ENCODE measurements at regions not wholly inside any gene's neighbourhood (a gene's known extent, or its start where the extent isn't known, plus 50 kb on each side); places are given as distances from the start of the nearest gene placed in this dataset.

DNA sequence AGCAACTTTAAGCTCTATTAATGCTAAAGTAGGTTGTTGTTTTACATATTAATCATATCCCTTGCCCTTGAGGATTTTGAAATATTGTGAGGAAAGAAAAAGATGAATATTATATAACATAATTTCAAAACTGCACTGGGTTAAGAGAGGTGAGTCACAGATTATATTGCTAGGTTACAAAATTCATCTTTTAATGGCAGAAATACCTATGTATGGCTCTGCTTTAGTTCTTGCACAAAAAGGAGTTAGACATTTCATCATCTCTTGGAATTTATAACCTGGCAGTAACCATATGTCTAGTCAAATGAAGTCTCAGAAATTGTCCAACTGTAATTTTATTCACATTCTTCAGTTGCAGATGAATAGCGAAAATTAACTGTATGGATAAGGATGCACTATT is 2041.1 kb downstream of the OLFM4 start:
- H3K36me3 Mint-ChIP-seq, result no peaks in the 10 kb centered on the region
- H3K4me1 Mint-ChIP-seq (ENCODE audit: unreplicated experiment), result no peaks in the 10 kb centered on the region
- no peaks in the 10 kb centered on the region for H3K9me3 Mint-ChIP-seq
- DNase-seq (ENCODE audit: extremely low spot score, unreplicated experiment), result no peak
- H3K4me3 Mint-ChIP-seq, result no peak overlapping the region
- no peaks in the 10 kb centered on the region for H3K27me3 Mint-ChIP-seq
- no peak overlapping the region for H3K27ac Mint-ChIP-seq
- TF ChIP-seq, protein P1, sequence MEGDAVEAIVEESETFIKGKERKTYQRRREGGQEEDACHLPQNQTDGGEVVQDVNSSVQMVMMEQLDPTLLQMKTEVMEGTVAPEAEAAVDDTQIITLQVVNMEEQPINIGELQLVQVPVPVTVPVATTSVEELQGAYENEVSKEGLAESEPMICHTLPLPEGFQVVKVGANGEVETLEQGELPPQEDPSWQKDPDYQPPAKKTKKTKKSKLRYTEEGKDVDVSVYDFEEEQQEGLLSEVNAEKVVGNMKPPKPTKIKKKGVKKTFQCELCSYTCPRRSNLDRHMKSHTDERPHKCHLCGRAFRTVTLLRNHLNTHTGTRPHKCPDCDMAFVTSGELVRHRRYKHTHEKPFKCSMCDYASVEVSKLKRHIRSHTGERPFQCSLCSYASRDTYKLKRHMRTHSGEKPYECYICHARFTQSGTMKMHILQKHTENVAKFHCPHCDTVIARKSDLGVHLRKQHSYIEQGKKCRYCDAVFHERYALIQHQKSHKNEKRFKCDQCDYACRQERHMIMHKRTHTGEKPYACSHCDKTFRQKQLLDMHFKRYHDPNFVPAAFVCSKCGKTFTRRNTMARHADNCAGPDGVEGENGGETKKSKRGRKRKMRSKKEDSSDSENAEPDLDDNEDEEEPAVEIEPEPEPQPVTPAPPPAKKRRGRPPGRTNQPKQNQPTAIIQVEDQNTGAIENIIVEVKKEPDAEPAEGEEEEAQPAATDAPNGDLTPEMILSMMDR (conservative IDR thresholded peaks at IDR 0.05), result no peak

DNA sequence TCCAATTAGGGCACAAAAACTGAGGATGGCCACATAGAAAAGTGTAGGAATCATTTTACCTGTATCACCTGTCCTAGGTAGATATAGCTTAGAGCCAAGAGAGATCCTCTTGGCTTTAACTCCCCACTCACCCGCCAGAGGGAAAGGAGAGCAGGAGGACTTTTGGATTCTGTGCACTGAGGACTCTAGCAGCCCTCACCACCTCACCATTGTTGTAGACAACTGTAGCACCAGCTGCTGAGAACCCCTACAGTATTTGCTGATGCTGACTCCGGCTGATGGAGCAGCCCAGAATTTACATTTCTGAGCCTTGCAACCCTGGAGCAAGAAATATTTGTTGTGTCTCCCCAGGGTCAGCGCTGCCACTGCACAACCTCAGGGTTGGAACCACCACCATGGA is 2044.4 kb downstream of the OLFM4 start:
- H3K9me3 Mint-ChIP-seq, result no peaks in the 10 kb centered on the region
- H3K4me3 Mint-ChIP-seq, result no peak overlapping the region
- no peak for DNase-seq (ENCODE audit: extremely low spot score, unreplicated experiment)
- no peaks in the 10 kb centered on the region for H3K4me1 Mint-ChIP-seq (ENCODE audit: unreplicated experiment)
- H3K27me3 Mint-ChIP-seq, result no peaks in the 10 kb centered on the region
- no peaks in the 10 kb centered on the region for H3K36me3 Mint-ChIP-seq
- TF ChIP-seq, protein P1 (conservative IDR thresholded peaks at IDR 0.05), result no peak
- no peak overlapping the region for H3K27ac Mint-ChIP-seq

DNA sequence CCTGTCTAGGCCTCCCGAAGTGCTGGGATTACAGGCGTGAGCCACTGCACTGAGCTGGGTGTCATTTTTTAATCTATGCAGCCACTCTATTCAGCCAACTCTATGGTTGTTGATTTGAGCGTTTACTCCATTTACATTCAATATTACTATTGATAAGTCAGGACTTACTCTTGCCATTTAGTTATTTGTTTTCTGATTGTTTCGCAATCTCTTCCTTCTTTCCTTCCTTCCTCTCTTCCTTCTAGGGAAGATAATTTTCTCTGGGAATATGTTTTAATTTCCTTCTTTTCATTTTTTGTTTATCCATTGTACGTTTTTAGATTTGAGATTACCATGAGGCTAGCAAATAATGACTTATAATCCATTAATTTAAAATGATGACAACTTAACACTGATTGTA is 2056.0 kb downstream of the OLFM4 start:
- TF ChIP-seq, protein P1 (conservative IDR thresholded peaks at IDR 0.05), result no peak
- H3K4me3 Mint-ChIP-seq, result no peak overlapping the region
- H3K27ac Mint-ChIP-seq, result no peak overlapping the region
- DNase-seq (ENCODE audit: extremely low spot score, unreplicated experiment), result no peak
- H3K27me3 Mint-ChIP-seq, result no peaks in the 10 kb centered on the region
- H3K36me3 Mint-ChIP-seq, result no peaks in the 10 kb centered on the region
- no peaks in the 10 kb centered on the region for H3K4me1 Mint-ChIP-seq (ENCODE audit: unreplicated experiment)
- no peaks in the 10 kb centered on the region for H3K9me3 Mint-ChIP-seq

DNA sequence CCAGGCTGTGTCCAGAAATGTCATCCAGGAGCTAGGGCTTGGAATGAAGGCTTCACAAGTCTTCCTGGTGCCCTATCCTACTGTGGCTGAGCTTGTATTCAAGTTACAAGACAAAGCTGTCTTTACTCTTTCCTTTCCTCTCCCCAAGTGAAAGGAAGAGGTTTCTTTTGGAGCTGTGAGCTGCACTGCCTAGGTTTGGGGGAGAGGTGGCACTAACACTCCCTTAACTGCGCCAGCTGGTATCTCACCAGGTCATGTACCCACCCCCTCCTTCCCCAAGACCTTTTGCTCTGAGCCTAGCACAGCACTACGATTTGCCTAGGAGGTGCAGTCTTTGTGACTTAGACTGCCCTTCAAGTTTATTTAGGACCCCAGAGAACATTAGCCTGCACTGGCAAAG is 2053.6 kb upstream of the PRR20A start:
- Mint-ChIP-seq H3K9me3 (no peaks in the 10 kb centered on the region), H3K27ac (peak overlapping the region; percentile 55), H3K27me3 (no peaks in the 10 kb centered on the region), H3K4me1 (ENCODE audit: unreplicated experiment) (no peaks in the 10 kb centered on the region), H3K36me3 (no peaks in the 10 kb centered on the region), H3K4me3 (no peak overlapping the region)
- no peak for DNase-seq (ENCODE audit: extremely low spot score, unreplicated experiment)
- TF ChIP-seq, protein P1 (conservative IDR thresholded peaks at IDR 0.05), result no peak

DNA sequence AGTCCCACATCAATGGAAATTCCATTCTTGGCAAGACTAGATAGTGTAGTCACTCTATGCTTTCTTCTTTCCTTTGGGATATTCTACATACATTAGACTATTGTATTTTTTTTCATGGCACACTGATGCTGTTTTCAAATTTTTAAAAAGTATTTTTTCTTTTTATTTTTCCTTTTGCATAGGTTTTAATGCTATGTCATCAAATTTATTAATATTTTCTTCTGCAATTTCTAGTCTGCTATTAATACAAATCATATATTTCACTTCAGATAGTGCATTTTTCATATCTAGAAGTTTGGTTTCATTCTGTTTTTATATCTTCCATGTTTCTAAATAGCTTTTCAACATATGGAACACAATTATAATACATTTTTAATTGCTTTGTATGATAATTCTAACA is 2050.1 kb upstream of the PRR20A start:
- no peaks in the 10 kb centered on the region for H3K27me3 Mint-ChIP-seq
- no peaks in the 10 kb centered on the region for H3K9me3 Mint-ChIP-seq
- no peak overlapping the region for H3K27ac Mint-ChIP-seq
- H3K36me3 Mint-ChIP-seq, result no peaks in the 10 kb centered on the region
- no peaks in the 10 kb centered on the region for H3K4me1 Mint-ChIP-seq (ENCODE audit: unreplicated experiment)
- DNase-seq (ENCODE audit: extremely low spot score, unreplicated experiment), result no peak
- no peak overlapping the region for H3K4me3 Mint-ChIP-seq
- TF ChIP-seq, protein P1 (conservative IDR thresholded peaks at IDR 0.05), result no peak

DNA sequence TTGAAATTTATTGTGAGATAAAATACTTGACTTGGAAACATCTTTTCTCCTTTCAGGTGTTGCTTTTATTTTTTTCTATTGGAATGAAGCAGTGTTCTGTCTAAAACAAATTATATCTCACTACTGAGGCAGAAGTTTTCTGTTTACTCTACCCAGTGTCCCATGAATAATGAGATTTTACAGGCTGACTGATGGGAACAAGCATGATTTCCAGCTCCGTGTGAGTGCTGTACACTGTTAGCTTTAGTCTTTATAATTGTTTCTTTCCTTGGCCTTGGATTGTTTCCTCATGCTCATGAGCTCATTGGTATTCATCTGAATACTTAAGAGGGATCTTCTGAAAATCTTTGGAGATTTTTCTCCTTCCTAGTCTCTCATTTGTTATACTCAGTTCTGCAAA is 2049.5 kb upstream of the PRR20A start:
- Mint-ChIP-seq H3K4me3 (no peak overlapping the region), H3K27me3 (no peaks in the 10 kb centered on the region), H3K36me3 (no peaks in the 10 kb centered on the region), H3K4me1 (ENCODE audit: unreplicated experiment) (no peaks in the 10 kb centered on the region), H3K27ac (no peak overlapping the region), H3K9me3 (no peaks in the 10 kb centered on the region)
- TF ChIP-seq, protein P1 (conservative IDR thresholded peaks at IDR 0.05), result no peak
- DNase-seq (ENCODE audit: extremely low spot score, unreplicated experiment), result no peak

Measured in type B pancreatic cell (in vitro differentiated cells).